HG03039 (cell line): ENCODE measurements at regions not wholly inside any gene's neighbourhood (a gene's known extent, or its start where the extent isn't known, plus 50 kb on each side); places are given as distances from the start of the nearest gene placed in this dataset.
"Not testable (repeated sequence)": the region's sequence is repeated elsewhere in the genome, so short reads cannot be mapped to it uniquely, and the experiment has no call there.

Source experiments
- ATAC-seq: cut with Tn5 transposase; IDR thresholded peaks from one replicate; pipeline ENCODE4 v1.9.1; 2021; ENCODE audit warnings: mild to moderate bottlenecking, moderate library complexity; ENCODE audit not compliant: unreplicated experiment

- ATAC-seq, result no peak
Measured at GRCh38 chr14:92223025-92223424, 99.9 kb upstream of the SLC24A4 start.

GRCh38 chr14:92224358-92224954, 98.5 kb upstream of the SLC24A4 start:
- ATAC-seq, result no peak

GRCh38 chr14:92225731-92226130, 97.2 kb upstream of the SLC24A4 start:
- ATAC-seq, result no peak

GRCh38 chr14:92226166-92226565, 96.8 kb upstream of the SLC24A4 start:
- ATAC-seq, result not testable (repeated sequence)

GRCh38 chr14:92236243-92236900, 86.6 kb upstream of the SLC24A4 start:
- no peak for ATAC-seq

GRCh38 chr14:92240658-92241057, 82.3 kb upstream of the SLC24A4 start:
- ATAC-seq, result no peak

GRCh38 chr14:92241966-92242595, 80.9 kb upstream of the SLC24A4 start:
- no peak for ATAC-seq

- ATAC-seq, result no peak
Measured at GRCh38 chr14:92244805-92245204, 78.2 kb upstream of the SLC24A4 start.

- no peak for ATAC-seq
Measured at GRCh38 chr14:92247341-92247740, 75.6 kb upstream of the SLC24A4 start.

GRCh38 chr14:92247947-92248346, 75.0 kb upstream of the SLC24A4 start:
- ATAC-seq, result no peak

GRCh38 chr14:92248696-92249095, 74.3 kb upstream of the SLC24A4 start:
- no peak for ATAC-seq

GRCh38 chr14:92250366-92250765, 72.6 kb upstream of the SLC24A4 start:
- ATAC-seq, result not testable (repeated sequence)

- ATAC-seq, result no peak
Measured at GRCh38 chr14:92252323-92252722, 70.6 kb upstream of the SLC24A4 start.

GRCh38 chr14:92253381-92253894, 69.5 kb upstream of the SLC24A4 start:
- no peak for ATAC-seq

- ATAC-seq, result no peak
Measured at GRCh38 chr14:92254786-92255185, 68.2 kb upstream of the SLC24A4 start.

- no peak for ATAC-seq
Measured at GRCh38 chr14:92258934-92259333, 64.0 kb upstream of the SLC24A4 start.

GRCh38 chr14:92259613-92260357, 63.2 kb upstream of the SLC24A4 start:
- peak; percentile 58 for ATAC-seq

- ATAC-seq, result no peak
Measured at GRCh38 chr14:92263681-92264080, 59.3 kb upstream of the SLC24A4 start.

- ATAC-seq, result no peak
Measured at GRCh38 chr14:92264195-92264594, 58.8 kb upstream of the SLC24A4 start.

- ATAC-seq, result no peak
Measured at GRCh38 chr14:92266216-92266615, 56.7 kb upstream of the SLC24A4 start.
